ENCODE measurements at regions not wholly inside any gene's neighbourhood (a gene's known extent, or its start where the extent isn't known, plus 50 kb on each side); places are given as distances from the start of the nearest gene placed in this dataset.

- DNase-seq (ENCODE audit: low spot score), result no peak
- no peak for FAIRE-seq
Measured at GRCh38 chr20:12276011-12276673, 358.4 kb downstream of the BTBD3 start.

- DNase-seq (ENCODE audit: low spot score), result no peak
- no peak for FAIRE-seq
Measured at GRCh38 chr20:12287575-12287974, 369.9 kb downstream of the BTBD3 start.

GRCh38 chr20:12289465-12289864 lies 371.8 kb downstream of the BTBD3 start:
- FAIRE-seq, result no peak
- no peak for DNase-seq (ENCODE audit: low spot score)

- DNase-seq (ENCODE audit: low spot score) (no peak), FAIRE-seq (no peak)
Measured at GRCh38 chr20:12291386-12291785, 373.7 kb downstream of the BTBD3 start.

- FAIRE-seq (no peak), DNase-seq (ENCODE audit: low spot score) (no peak)
Measured at GRCh38 chr20:12293900-12294299, 376.2 kb downstream of the BTBD3 start.

GRCh38 chr20:12294678-12295077 lies 377.0 kb downstream of the BTBD3 start:
- DNase-seq (ENCODE audit: low spot score) (no peak), FAIRE-seq (no peak)

GRCh38 chr20:12305188-12305950 lies 387.7 kb downstream of the BTBD3 start:
- FAIRE-seq, result no peak
- DNase-seq (ENCODE audit: low spot score), result no peak

GRCh38 chr20:12306107-12306506 lies 388.4 kb downstream of the BTBD3 start:
- DNase-seq (ENCODE audit: low spot score) (no peak), FAIRE-seq (no peak)

- DNase-seq (ENCODE audit: low spot score) (no peak), FAIRE-seq (no peak)
Measured at GRCh38 chr20:12311094-12311865, 393.6 kb downstream of the BTBD3 start.

GRCh38 chr20:12315652-12316051 lies 398.0 kb downstream of the BTBD3 start:
- FAIRE-seq, result no peak

GRCh38 chr20:12316794-12317193 lies 399.1 kb downstream of the BTBD3 start:
- DNase-seq (ENCODE audit: low spot score) (no peak), FAIRE-seq (no peak)

More at GRCh38 chr20:12315652-12316051, 398.0 kb downstream of the BTBD3 start:
- no peak for DNase-seq (ENCODE audit: low spot score)

- DNase-seq (ENCODE audit: low spot score) (no peak), FAIRE-seq (no peak)
Measured at GRCh38 chr20:12317433-12317832, 399.7 kb downstream of the BTBD3 start.

GRCh38 chr20:12318043-12318442 lies 400.4 kb downstream of the BTBD3 start:
- DNase-seq (ENCODE audit: low spot score) (no peak), FAIRE-seq (no peak)

- FAIRE-seq (no peak), DNase-seq (ENCODE audit: low spot score) (no peak)
Measured at GRCh38 chr20:12321736-12322135, 404.0 kb downstream of the BTBD3 start.

GRCh38 chr20:12327205-12327604 lies 409.5 kb downstream of the BTBD3 start:
- FAIRE-seq, result no peak

GRCh38 chr20:12331236-12331635 lies 413.5 kb downstream of the BTBD3 start:
- FAIRE-seq (no peak), DNase-seq (ENCODE audit: low spot score) (no peak)

More at GRCh38 chr20:12327205-12327604, 409.5 kb downstream of the BTBD3 start:
- no peak for DNase-seq (ENCODE audit: low spot score)

GRCh38 chr20:12337601-12338000 lies 419.9 kb downstream of the BTBD3 start:
- DNase-seq (ENCODE audit: low spot score), result no peak
- FAIRE-seq, result no peak

GRCh38 chr20:12345978-12346377 lies 428.3 kb downstream of the BTBD3 start:
- FAIRE-seq, result no peak
- DNase-seq (ENCODE audit: low spot score), result no peak

- FAIRE-seq (no peak), DNase-seq (ENCODE audit: low spot score) (no peak)
Measured at GRCh38 chr20:12353842-12354241, 436.1 kb downstream of the BTBD3 start.

GRCh38 chr20:12354725-12355124 lies 437.0 kb downstream of the BTBD3 start:
- DNase-seq (ENCODE audit: low spot score), result no peak
- no peak for FAIRE-seq

GRCh38 chr20:12355185-12355584 lies 437.5 kb downstream of the BTBD3 start:
- FAIRE-seq (no peak), DNase-seq (ENCODE audit: low spot score) (no peak)

GRCh38 chr20:12358006-12358654 lies 440.4 kb downstream of the BTBD3 start:
- DNase-seq (ENCODE audit: low spot score), result no peak
- no peak for FAIRE-seq

Data from RCC 7860 (cell line).